Esophagus (tissue), 2 donors: ENCODE measurements at regions not wholly inside any gene's neighbourhood (a gene's known extent, or its start where the extent isn't known, plus 50 kb on each side); places are given as distances from the start of the nearest gene placed in this dataset.

Experiments
- H3K27ac ChIP-seq, 2 donors: one replicate each; pipeline ENCODE4 v1.5.1; 2013; ENCODE audit warnings: low read depth in 2 of 2, mild to moderate bottlenecking in 2 of 2, inconsistent platforms in 1 of 2, low read length in 1 of 2, moderate library complexity in 1 of 2
- H3K27me3 ChIP-seq, 2 donors: one replicate each; pipeline ENCODE4 v1.6.1; 2013; ENCODE audit warnings: low read length in 2 of 2, control low read depth in 1 of 2, mild to moderate bottlenecking in 1 of 2; ENCODE audit not compliant: insufficient read depth in 2 of 2, control insufficient read depth in 1 of 2
- H3K36me3 ChIP-seq, 2 donors: one replicate each; pipeline ENCODE4 v1.6.1; 2013; ENCODE audit warnings: low read length in 1 of 2; ENCODE audit not compliant: control insufficient read depth in 2 of 2, insufficient read depth in 2 of 2
- H3K4me1 ChIP-seq, 2 donors: one replicate each; pipeline ENCODE4 v1.6.1; 2013; ENCODE audit warnings: low read length in 1 of 2; ENCODE audit not compliant: control insufficient read depth in 2 of 2, insufficient read depth in 2 of 2
- H3K4me3 ChIP-seq, 2 donors: one replicate each; pipeline ENCODE4 v1.5.1; 2013; ENCODE audit warnings: low read length in 2 of 2, mild to moderate bottlenecking in 2 of 2, low read depth in 1 of 2, moderate library complexity in 1 of 2
- H3K9me3 ChIP-seq, 2 donors: one replicate each; pipeline ENCODE4 v1.6.1; 2013; ENCODE audit warnings: mild to moderate bottlenecking in 2 of 2, low read depth in 1 of 2, low read length in 1 of 2, moderate library complexity in 1 of 2; ENCODE audit not compliant: control insufficient read depth in 2 of 2, insufficient read depth in 1 of 2
- WGBS, 2 donors: extraction: QIAGEN DNeasy Blood & Tissue Kit; methylation state at CpG; one replicate each; pipeline ENCODE4 v1.1.7; 2013; 5-methylcytosine and 5-hydroxymethylcytosine counted together
- donor health status: healthy with polysubstance abuse.
- donor health status: Bipolar disorder and iron deficiency.

GRCh38 chr3:103075282-103075681 is 640.5 kb downstream of the ZPLD1 start:
- Histone ChIP-seq H3K27me3 (no peaks in the 10 kb centered on the region), H3K4me3 (no peak overlapping the region), H3K4me1 (no peaks in the 10 kb centered on the region), H3K27ac (no peak overlapping the region), H3K9me3 (no peaks in the 10 kb centered on the region), H3K36me3 (no peaks in the 10 kb centered on the region)
- 73 to 74% methylated on average over 2 of the region's 2 CpGs for WGBS, 2 donors

DNA sequence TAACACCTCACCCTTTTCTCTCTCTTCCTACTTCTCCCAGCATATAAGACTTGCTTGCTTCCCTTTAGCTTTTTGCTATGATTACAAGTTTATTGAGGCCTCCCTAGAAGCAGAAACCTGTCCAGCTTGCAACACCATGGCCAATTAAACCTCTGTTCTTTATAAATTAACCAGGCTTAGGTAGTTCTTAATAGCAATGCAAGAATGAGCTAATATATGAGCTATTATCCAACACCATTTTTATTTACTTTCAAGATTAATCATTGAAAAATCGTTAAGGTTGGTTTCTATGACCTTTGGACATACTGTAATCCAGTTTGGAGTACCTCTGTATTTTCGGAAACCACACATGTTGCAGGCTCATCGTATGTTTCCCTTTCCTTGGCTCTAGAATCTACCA is 643.1 kb downstream of the ZPLD1 start:
- no peaks in the 10 kb centered on the region for H3K36me3 ChIP-seq
- WGBS, 2 donors = 63 to 80% methylated on average over 3 of the region's 3 CpGs
- no peaks in the 10 kb centered on the region for H3K9me3 ChIP-seq
- no peak overlapping the region for H3K4me3 ChIP-seq
- H3K27ac ChIP-seq = no peak overlapping the region
- H3K27me3 ChIP-seq = no peaks in the 10 kb centered on the region
- H3K4me1 ChIP-seq = no peaks in the 10 kb centered on the region

GRCh38 chr3:103082501-103082900 is 647.7 kb downstream of the ZPLD1 start:
- Histone ChIP-seq H3K4me3 (no peak overlapping the region), H3K9me3 (no peaks in the 10 kb centered on the region), H3K27me3 (no peaks in the 10 kb centered on the region), H3K4me1 (no peaks in the 10 kb centered on the region), H3K36me3 (no peaks in the 10 kb centered on the region), H3K27ac (no peak overlapping the region)
- 73 to 89% methylated on average over 1 of the region's 1 CpG for WGBS, 2 donors

GRCh38 chr3:103083848-103084631 is 649.2 kb downstream of the ZPLD1 start:
- Histone ChIP-seq H3K27me3 (no peaks in the 10 kb centered on the region), H3K27ac (no peak overlapping the region), H3K4me1 (no peaks in the 10 kb centered on the region), H3K4me3 (no peak overlapping the region), H3K36me3 (no peaks in the 10 kb centered on the region), H3K9me3 (no peaks in the 10 kb centered on the region)
- 74 to 79% methylated on average over 3 of the region's 3 CpGs for WGBS, 2 donors

DNA sequence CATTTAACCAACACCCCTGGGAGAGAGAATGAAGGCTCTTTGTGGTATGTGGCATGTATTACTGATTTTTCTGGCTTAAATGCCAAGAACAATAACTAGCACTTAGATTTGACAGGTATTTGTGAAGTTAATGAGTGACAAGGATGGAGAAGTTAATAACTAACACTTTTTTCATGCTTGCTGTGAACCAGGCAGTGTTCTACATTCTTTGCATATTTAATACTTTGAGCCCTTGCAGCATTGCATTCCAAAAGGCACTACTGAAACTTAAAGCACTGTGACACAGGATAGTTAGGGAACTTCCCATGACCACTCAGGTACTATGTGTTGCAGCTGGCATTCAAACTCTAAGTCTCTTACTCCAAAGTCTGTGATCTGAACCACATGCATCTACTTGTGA is 650.6 kb downstream of the ZPLD1 start:
- no peak overlapping the region for H3K4me3 ChIP-seq
- no peaks in the 10 kb centered on the region for H3K4me1 ChIP-seq
- H3K27me3 ChIP-seq = no peaks in the 10 kb centered on the region
- no peaks in the 10 kb centered on the region for H3K36me3 ChIP-seq
- H3K9me3 ChIP-seq = no peaks in the 10 kb centered on the region
- H3K27ac ChIP-seq = no peak overlapping the region

DNA sequence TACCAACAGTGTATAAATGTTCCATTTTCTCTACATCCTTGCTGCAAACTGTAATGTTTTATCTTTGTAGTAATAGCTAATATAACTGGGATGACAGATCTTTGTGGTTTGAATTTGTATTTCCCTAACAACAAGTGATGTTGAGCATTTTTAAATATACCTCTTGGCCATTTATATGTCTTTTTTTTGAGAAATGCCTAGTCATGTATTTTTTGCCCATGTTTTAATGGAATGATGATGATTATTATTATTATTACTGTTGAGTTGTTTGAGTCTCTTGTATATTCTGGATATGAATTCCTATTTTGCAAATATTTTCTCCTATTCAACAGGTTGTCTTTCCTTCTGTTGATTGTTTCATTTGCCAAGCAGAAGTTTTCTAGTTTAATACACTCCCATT is 654.9 kb downstream of the ZPLD1 start:
- no peaks in the 10 kb centered on the region for H3K9me3 ChIP-seq
- no peak overlapping the region for H3K27ac ChIP-seq
- H3K4me1 ChIP-seq = no peaks in the 10 kb centered on the region
- H3K27me3 ChIP-seq = no peaks in the 10 kb centered on the region
- H3K4me3 ChIP-seq = no peak overlapping the region
- H3K36me3 ChIP-seq = no peaks in the 10 kb centered on the region

DNA sequence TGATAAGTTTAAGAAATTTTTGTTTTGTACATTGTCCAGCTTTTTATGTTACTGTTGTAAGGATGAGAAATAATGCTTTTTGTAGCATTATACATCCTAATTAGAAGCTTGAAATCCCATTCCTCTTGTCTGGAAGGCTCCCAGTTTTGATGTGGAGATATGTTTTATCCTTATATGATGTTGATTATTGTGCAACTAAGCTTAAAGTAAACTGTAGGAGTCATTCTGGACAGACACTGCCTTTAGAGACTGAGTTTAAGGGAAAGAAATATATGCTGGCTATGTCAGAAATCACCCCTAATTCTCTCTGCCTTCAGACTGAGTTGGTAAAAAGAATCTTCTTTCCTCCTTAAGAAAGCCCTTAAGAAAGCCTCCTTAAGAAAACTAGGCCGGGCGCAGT is 670.4 kb downstream of the ZPLD1 start:
- no peaks in the 10 kb centered on the region for H3K27me3 ChIP-seq
- H3K36me3 ChIP-seq = no peaks in the 10 kb centered on the region
- H3K4me3 ChIP-seq = no peak overlapping the region
- 83 to 85% methylated on average over 2 of the region's 2 CpGs for WGBS, 2 donors
- H3K9me3 ChIP-seq = peaks cover 0 to 12% of the 10 kb centered on the region in 2 donors
- no peaks in the 10 kb centered on the region for H3K4me1 ChIP-seq
- H3K27ac ChIP-seq = no peak overlapping the region

DNA sequence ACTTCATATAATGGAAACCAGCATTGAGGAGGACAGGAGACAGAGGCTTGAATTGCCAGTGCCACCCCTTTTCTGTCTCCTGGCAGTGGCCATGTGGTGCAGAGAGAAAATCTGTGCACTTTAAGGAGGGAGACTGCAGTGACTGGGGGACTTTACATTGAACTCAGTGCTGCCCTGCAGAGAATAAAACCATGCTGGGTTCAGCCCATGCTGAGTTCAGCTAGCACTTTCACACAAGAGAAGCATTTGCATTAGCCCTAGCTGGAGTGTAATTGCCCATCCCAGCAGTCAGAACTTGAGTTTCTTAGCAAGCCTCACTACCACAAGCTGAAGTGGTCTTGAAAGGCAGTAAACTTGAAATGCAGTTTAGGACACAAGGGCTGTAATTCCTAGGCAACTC is 677.5 kb downstream of the ZPLD1 start:
- Histone ChIP-seq H3K27ac (no peak overlapping the region), H3K27me3 (no peaks in the 10 kb centered on the region), H3K4me1 (no peaks in the 10 kb centered on the region), H3K4me3 (no peak overlapping the region), H3K36me3 (no peaks in the 10 kb centered on the region), H3K9me3 (no peaks in the 10 kb centered on the region)

GRCh38 chr3:103126115-103126514 is 691.3 kb downstream of the ZPLD1 start:
- no peaks in the 10 kb centered on the region for H3K9me3 ChIP-seq
- no peaks in the 10 kb centered on the region for H3K4me1 ChIP-seq
- WGBS, 2 donors = 86 to 89% methylated on average over 1 of the region's 1 CpG
- H3K36me3 ChIP-seq = no peaks in the 10 kb centered on the region
- H3K4me3 ChIP-seq = no peak overlapping the region
- no peak overlapping the region for H3K27ac ChIP-seq
- H3K27me3 ChIP-seq = no peaks in the 10 kb centered on the region

DNA sequence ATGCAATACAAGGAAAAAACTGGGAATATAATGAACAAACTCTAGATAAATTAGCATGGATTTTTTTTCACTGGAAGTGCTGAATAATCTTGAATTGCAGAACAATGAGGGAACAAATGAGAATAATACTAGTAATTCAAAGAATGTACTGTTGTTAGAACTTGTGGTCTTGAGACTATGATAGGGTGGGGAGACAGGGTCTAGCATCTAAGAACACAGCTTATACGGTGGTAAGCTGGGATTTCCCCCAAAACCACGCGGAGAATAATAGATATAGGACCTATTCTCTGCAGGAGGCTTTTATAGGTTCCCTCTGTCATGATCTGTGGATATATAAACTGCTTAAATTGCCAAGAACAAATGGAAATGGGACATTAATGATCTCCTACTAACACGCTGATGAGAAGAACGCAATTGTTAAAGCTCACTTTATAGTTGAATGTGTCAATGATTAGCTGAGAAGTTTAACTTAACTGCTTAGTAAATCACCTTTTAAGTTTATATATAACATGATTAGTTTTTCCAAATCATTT is 692.3 kb downstream of the ZPLD1 start:
- Histone ChIP-seq H3K27me3 (no peaks in the 10 kb centered on the region), H3K27ac (no peak overlapping the region), H3K4me1 (no peaks in the 10 kb centered on the region), H3K36me3 (no peaks in the 10 kb centered on the region), H3K9me3 (no peaks in the 10 kb centered on the region), H3K4me3 (no peak overlapping the region)
- whole genome bisulfite sequencing, 2 donors = 70 to 81% methylated on average over 5 of the region's 5 CpGs
